ENCODE measurements at regions not wholly inside any gene's neighbourhood (a gene's known extent, or its start where the extent isn't known, plus 50 kb on each side); places are given as distances from the start of the nearest gene placed in this dataset.

GRCh38 chr2:7891312-7891711 lies 790.5 kb upstream of the ID2 start:
- H3K4me1 ChIP-seq = no peaks in the 10 kb centered on the region
- no peaks in the 10 kb centered on the region for H3K27me3 ChIP-seq
- no peaks in the 10 kb centered on the region for H3K36me3 ChIP-seq
- H3K4me3 ChIP-seq = no peak overlapping the region
- H3K27ac ChIP-seq = no peak overlapping the region
- intact Hi-C loops (cut with DNase I; ENCODE audit: low total_unique reads) = no loop called here
- H3K9me3 ChIP-seq = no peaks in the 10 kb centered on the region
- DNase-seq = no peak
- TF ChIP-seq, protein P1, sequence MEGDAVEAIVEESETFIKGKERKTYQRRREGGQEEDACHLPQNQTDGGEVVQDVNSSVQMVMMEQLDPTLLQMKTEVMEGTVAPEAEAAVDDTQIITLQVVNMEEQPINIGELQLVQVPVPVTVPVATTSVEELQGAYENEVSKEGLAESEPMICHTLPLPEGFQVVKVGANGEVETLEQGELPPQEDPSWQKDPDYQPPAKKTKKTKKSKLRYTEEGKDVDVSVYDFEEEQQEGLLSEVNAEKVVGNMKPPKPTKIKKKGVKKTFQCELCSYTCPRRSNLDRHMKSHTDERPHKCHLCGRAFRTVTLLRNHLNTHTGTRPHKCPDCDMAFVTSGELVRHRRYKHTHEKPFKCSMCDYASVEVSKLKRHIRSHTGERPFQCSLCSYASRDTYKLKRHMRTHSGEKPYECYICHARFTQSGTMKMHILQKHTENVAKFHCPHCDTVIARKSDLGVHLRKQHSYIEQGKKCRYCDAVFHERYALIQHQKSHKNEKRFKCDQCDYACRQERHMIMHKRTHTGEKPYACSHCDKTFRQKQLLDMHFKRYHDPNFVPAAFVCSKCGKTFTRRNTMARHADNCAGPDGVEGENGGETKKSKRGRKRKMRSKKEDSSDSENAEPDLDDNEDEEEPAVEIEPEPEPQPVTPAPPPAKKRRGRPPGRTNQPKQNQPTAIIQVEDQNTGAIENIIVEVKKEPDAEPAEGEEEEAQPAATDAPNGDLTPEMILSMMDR (IDR thresholded peaks at IDR 0.05) = no peak
- TF ChIP-seq POLR2A (IDR thresholded peaks at IDR 0.05) = no peak

DNA sequence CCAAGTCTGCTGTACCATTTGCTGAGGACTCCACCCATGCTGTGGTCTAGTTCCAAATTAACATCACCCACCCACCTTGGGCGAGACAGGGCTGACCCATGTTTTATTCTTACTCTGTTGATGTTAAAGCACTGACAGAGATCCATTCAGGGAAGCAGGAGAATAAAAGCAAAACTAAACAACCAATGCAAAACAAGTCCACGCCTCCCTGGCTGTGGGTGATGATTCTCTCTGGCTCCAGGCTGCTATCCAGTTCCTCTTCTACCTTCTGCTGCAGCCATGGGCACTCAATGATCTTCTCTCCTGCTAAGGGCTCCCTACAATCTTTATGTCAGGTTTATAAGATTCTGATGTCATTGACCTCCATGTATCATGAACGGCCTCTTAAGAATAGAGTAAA lies 786.6 kb upstream of the ID2 start:
- H3K4me3 ChIP-seq = no peak overlapping the region
- H3K27me3 ChIP-seq = no peaks in the 10 kb centered on the region
- H3K27ac ChIP-seq = no peak overlapping the region
- no peaks in the 10 kb centered on the region for H3K36me3 ChIP-seq
- H3K4me1 ChIP-seq = no peaks in the 10 kb centered on the region
- intact Hi-C loops (cut with DNase I; ENCODE audit: low total_unique reads) = no loop called here
- H3K9me3 ChIP-seq = no peaks in the 10 kb centered on the region
- DNase-seq = no peak
- TF ChIP-seq, protein P1 (IDR thresholded peaks at IDR 0.05) = no peak
- no peak for TF ChIP-seq POLR2A (IDR thresholded peaks at IDR 0.05)

GRCh38 chr2:7896940-7897487 lies 784.8 kb upstream of the ID2 start:
- no peaks in the 10 kb centered on the region for H3K27me3 ChIP-seq
- no peak overlapping the region for H3K4me3 ChIP-seq
- no peaks in the 10 kb centered on the region for H3K4me1 ChIP-seq
- no peak for DNase-seq
- intact Hi-C loops (cut with DNase I; ENCODE audit: low total_unique reads) = no loop called here
- TF ChIP-seq, protein P1 (IDR thresholded peaks at IDR 0.05) = no peak
- TF ChIP-seq POLR2A (IDR thresholded peaks at IDR 0.05) = no peak
- no peak overlapping the region for H3K27ac ChIP-seq
- H3K36me3 ChIP-seq = no peaks in the 10 kb centered on the region
- no peaks in the 10 kb centered on the region for H3K9me3 ChIP-seq

GRCh38 chr2:7899241-7899640 lies 782.6 kb upstream of the ID2 start:
- H3K27me3 ChIP-seq = no peaks in the 10 kb centered on the region
- no peaks in the 10 kb centered on the region for H3K4me1 ChIP-seq
- H3K27ac ChIP-seq = no peak overlapping the region
- H3K9me3 ChIP-seq = no peaks in the 10 kb centered on the region
- DNase-seq = no peak
- TF ChIP-seq, protein P1 (IDR thresholded peaks at IDR 0.05) = no peak
- TF ChIP-seq POLR2A (IDR thresholded peaks at IDR 0.05) = no peak
- intact Hi-C loops (cut with DNase I; ENCODE audit: low total_unique reads) = no loop called here
- H3K36me3 ChIP-seq = no peaks in the 10 kb centered on the region
- no peak overlapping the region for H3K4me3 ChIP-seq

- H3K36me3 ChIP-seq = no peaks in the 10 kb centered on the region
- no peaks in the 10 kb centered on the region for H3K27me3 ChIP-seq
- H3K4me3 ChIP-seq = no peak overlapping the region
- H3K27ac ChIP-seq = no peak overlapping the region
- H3K9me3 ChIP-seq = no peaks in the 10 kb centered on the region
- no peaks in the 10 kb centered on the region for H3K4me1 ChIP-seq
- no peak for TF ChIP-seq POLR2A (IDR thresholded peaks at IDR 0.05)
- TF ChIP-seq, protein P1 (IDR thresholded peaks at IDR 0.05) = no peak
- no peak for DNase-seq
- intact Hi-C loops (cut with DNase I; ENCODE audit: low total_unique reads) = no loop called here
Observed at GRCh38 chr2:7899923-7900322, 781.9 kb upstream of the ID2 start.
